Anterior cingulate cortex (tissue), 58 donors: ENCODE measurements at regions not wholly inside any gene's neighbourhood (a gene's known extent, or its start where the extent isn't known, plus 50 kb on each side); places are given as distances from the start of the nearest gene placed in this dataset.

Experiments
- DNase-seq, 58 donors: peaks; one replicate each; lab custom pipeline; 2025; lab: John Stamatoyannopoulos, UW

GRCh38 chr6:156396068-156396771 lies 381.0 kb upstream of the ARID1B start:
- no peak for DNase-seq

DNA sequence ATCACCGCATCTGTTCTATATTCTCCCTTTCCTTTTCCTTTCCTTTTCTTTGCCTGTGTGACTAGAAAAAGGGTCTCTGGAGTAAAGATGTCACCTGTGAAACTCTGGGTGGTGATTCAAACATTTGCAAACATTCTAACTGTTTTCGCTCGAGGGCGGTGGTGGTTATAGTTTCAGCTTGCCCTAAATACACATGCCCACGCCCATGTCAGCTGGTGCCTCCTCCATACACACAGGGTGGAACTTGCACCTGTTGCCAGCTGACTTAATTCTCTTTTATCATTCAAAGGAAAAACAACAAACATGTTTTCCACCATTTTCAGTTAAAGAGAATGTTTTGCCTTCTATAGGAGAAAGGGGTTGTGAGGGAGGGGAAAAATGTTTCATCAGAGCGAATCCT lies 381.9 kb upstream of the ARID1B start:
- no peak for DNase-seq

DNA sequence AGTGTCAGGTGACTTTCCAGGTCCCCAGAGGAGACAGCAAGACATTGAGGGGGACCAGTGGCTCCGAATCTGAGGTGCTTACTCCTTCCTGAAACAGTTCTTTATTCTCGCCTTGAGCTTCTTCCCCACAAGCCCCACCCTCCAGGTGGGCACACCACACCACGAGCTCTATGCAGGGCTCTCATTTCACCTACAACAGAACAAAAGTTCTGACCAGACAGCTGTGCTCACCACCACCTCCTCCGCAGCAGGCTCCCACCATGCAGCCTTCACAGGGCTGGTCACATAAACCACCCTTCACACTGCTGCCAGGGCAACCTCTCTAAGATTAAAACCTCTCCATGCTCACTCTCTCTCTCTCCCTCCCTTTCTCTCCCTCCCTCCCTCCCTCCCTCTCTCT lies 384.5 kb upstream of the ARID1B start:
- no peak for DNase-seq

DNA sequence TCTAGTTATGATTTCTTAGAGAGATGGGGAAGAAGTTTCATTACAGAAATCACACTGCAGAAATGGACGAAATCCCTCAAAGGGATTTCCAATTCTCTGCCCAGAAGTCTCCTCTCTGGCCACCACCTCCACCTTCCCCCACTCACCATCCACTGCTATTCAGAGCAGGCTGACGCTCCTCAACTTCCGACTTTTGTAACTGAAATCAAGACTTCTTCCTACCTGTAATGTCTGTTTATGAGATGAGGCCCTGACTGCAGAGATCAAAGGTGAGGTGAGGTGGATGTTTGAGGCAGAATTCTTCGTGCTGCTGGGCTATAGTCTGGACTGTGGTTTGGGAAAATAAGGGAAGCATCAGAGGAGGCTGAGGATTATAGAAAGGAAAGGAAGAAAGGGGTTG lies 385.2 kb upstream of the ARID1B start:
- no peak for DNase-seq

GRCh38 chr6:156391061-156391672 lies 386.0 kb upstream of the ARID1B start:
- peak in 4 of 58 donors; percentile 1 to 2 (median 1) for DNase-seq

DNA sequence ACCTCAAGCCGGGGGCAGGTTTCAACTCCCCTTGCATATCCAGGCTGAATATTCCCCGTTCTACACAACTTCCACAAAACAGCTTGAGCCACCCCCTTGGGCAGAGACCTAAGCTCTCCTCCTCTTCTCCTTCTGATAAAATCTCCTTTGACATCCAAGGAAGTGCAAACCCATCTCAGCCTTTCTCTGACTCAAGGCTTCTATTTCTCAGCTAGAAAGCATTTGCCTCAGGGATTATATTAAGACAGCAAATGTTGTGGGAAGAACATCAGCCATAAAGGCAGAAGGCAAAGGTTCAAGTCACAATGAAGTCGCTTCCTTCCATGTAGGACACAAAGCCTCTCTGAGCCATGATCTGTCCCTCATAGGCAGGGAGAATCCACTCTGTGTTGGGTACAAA lies 386.6 kb upstream of the ARID1B start:
- DNase-seq: no peak

DNA sequence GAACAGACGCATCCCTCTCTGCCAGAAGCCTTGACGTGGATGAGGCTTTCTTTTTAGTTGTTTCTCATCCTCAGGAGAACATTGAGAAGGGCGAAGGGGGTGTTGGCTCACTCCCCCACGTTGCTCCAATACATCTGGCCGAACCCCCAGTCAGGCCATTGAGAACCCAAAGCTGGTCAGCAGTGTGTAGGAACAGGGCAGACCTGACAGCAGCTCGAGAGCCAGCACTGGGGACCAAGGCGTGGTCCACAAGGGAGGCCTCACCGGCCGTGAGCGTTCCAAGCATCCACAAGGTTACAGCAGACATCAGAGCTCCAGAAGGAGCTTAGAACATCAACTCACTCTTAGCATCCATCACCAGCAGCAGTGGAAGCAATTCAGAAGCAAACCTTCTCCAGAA lies 387.9 kb upstream of the ARID1B start:
- DNase-seq: no peak

- no peak for DNase-seq
Observed at GRCh38 chr6:156387472-156387871, 389.7 kb upstream of the ARID1B start.

DNA sequence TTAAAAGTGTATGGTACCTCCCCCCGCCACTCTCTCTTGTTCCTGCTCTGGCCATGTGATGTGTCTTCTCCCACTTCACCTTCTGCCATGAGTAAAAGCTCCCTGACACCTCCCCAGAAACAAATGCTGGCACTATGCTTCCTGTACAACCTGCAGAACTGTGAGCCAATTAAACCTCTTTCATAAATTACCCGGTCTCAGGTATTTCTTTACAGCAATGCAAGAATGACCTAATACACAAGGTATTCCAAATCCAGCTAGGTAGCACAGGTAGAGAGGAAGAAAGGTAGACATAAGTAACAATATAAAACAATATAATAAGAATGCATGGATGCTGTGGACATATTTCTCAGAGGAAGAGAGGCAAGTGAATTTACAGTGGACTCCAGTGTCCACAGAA lies 394.1 kb upstream of the ARID1B start:
- DNase-seq: no peak

GRCh38 chr6:156379392-156380289 lies 397.5 kb upstream of the ARID1B start:
- DNase-seq: no peak

DNA sequence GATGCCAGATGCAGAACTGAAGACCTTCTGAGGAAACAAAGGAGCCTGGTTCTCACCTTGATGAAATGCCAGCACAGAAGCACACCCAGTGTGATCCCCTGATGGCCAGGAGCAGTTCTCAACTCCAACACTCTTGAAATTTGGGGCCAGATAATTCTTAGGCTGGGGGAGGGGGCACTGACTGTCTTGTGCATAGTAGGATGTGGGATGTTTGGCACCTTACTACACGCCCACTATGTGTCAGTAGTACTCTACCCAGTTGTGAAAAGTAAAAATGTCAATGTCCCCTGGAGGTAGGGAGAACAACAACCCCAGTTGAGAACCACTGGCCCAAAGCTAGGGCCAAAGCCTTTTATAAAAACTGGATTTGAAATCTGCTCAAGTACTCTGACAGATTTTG lies 398.3 kb upstream of the ARID1B start:
- no peak for DNase-seq

GRCh38 chr6:156376091-156376490 lies 401.1 kb upstream of the ARID1B start:
- no peak for DNase-seq

DNA sequence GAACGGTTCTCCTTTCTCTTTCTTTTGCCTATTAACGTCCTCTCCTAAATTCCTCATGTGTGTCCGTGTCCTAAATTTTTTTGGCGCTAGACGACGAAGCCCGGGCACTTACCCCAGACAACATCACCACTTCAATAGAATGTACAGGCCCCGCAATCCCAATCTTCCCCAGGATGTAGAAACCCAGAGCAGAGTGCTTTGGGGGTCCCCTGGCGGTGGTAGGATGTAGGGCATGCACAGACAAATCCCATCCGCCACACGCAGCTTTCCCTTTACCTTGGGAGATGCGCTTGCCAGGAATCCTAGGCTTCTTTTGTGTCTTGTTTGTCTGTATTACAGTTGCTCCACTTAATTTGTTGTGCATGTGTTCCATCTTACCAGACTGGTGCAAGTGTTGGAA lies 417.3 kb upstream of the ARID1B start:
- no peak for DNase-seq

- DNase-seq: no peak
Observed at GRCh38 chr6:156352861-156353260, 424.3 kb upstream of the ARID1B start.

DNA sequence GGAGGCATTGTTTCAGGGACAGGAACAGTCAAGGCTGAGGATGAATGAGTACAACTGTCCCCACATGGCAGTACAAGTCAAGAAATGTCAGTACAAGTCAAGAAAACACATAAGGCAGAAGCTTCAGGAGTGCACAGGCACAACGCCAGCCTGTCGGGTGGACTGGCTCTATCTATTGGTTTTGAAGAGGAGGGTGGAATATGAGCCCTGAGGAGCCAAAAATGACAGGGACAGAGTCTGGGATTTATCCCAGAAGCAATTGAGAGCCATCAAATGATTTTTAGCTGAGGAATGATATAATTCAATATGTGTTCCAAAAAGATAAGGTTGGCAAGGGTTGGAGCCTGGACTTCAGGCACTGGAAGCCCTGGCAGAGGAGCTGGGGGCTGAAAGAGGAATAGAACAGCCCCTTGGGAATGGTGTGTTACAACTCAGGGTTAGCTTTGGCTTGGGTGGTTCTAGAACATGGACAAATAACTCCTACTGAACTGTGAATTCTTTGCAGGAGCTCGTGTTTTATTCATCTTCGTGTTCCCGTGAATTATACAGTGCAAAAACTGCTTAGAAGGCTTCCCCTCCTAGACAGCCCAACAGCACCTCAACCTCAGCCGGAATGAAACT lies 425.7 kb upstream of the ARID1B start:
- DNase-seq: no peak

GRCh38 chr6:156350337-156350736 lies 426.8 kb upstream of the ARID1B start:
- no peak for DNase-seq

GRCh38 chr6:156348849-156349248 lies 428.3 kb upstream of the ARID1B start:
- no peak for DNase-seq

GRCh38 chr6:156348424-156348823 lies 428.8 kb upstream of the ARID1B start:
- no peak for DNase-seq

GRCh38 chr6:156347656-156348055 lies 429.5 kb upstream of the ARID1B start:
- no peak for DNase-seq

GRCh38 chr6:156347246-156347645 lies 429.9 kb upstream of the ARID1B start:
- no peak for DNase-seq

GRCh38 chr6:156345700-156346099 lies 431.5 kb upstream of the ARID1B start:
- DNase-seq: no peak
